Mesenchymal stem cell (in vitro differentiated cells and primary cell): ENCODE measurements at regions not wholly inside any gene's neighbourhood (a gene's known extent, or its start where the extent isn't known, plus 50 kb on each side); places are given as distances from the start of the nearest gene placed in this dataset.

Source experiments
- DNase-seq: peaks from one replicate; pipeline ENCODE4 v3.0.0-alpha.2; 2013
- H2AFZ ChIP-seq: one replicate; pipeline ENCODE4 v1.6.1; 2013; ENCODE audit warnings: low read depth, mild to moderate bottlenecking, control low read depth, inconsistent platforms, low read length, moderate library complexity
- H2AK5ac ChIP-seq: 2 replicates; pipeline ENCODE4 v1.6.1; 2013; ENCODE audit warnings: low read length, moderate library complexity, mild to moderate bottlenecking, inconsistent platforms; ENCODE audit not compliant: severe bottlenecking
- H2BK120ac ChIP-seq: one replicate; pipeline ENCODE4 v1.6.1; 2013; ENCODE audit warnings: low read depth, mild to moderate bottlenecking, inconsistent platforms, low read length, moderate library complexity
- H2BK12ac ChIP-seq, 2 experiments: one replicate each; pipeline ENCODE4 v1.6.1; 2013; ENCODE audit warnings: inconsistent platforms in 2 of 2, low read length in 2 of 2, mild to moderate bottlenecking in 2 of 2, moderate library complexity in 2 of 2, control low read depth in 1 of 2
- H2BK15ac ChIP-seq: one replicate; pipeline ENCODE4 v1.6.1; 2013; ENCODE audit warnings: mild to moderate bottlenecking, low read depth, inconsistent platforms; ENCODE audit not compliant: poor library complexity, severe bottlenecking
- H2BK5ac ChIP-seq: 2 replicates; pipeline ENCODE4 v1.6.1; 2013; ENCODE audit warnings: low read depth, mild to moderate bottlenecking, low read length, control low read depth, inconsistent platforms; ENCODE audit not compliant: poor library complexity, severe bottlenecking
- H3K14ac ChIP-seq, 2 experiments: one replicate each; pipeline ENCODE4 v1.6.1; 2013; ENCODE audit warnings: inconsistent platforms in 2 of 2, low read length in 2 of 2, control low read depth in 1 of 2, mild to moderate bottlenecking in 1 of 2, moderate library complexity in 1 of 2
- H3K18ac ChIP-seq, 2 experiments: one replicate each; pipeline ENCODE4 v1.6.1; 2013; ENCODE audit warnings: inconsistent platforms in 2 of 2, low read length in 2 of 2, control low read depth in 1 of 2, low read depth in 1 of 2, mild to moderate bottlenecking in 1 of 2
- H3K23ac ChIP-seq, 2 experiments: one replicate each; pipeline ENCODE4 v1.6.1; 2013; ENCODE audit warnings: inconsistent platforms in 2 of 2, low read length in 2 of 2, mild to moderate bottlenecking in 2 of 2, moderate library complexity in 2 of 2, control low read depth in 1 of 2
- H3K27ac ChIP-seq: 2 replicates; pipeline ENCODE4 v1.5.1; 2013; ENCODE audit warnings: mild to moderate bottlenecking, moderate library complexity, low read length, control low read depth, inconsistent platforms; ENCODE audit not compliant: poor library complexity, severe bottlenecking
- H3K27me3 ChIP-seq, 2 experiments: 2 replicates each; pipeline versions ENCODE4 v1.6.1 to v1.7.0; 2013; ENCODE audit warnings: low read length in 2 of 2, mild to moderate bottlenecking in 2 of 2, moderate library complexity in 2 of 2, control low read depth in 1 of 2, inconsistent platforms in 1 of 2; ENCODE audit not compliant: control insufficient read depth in 1 of 2, insufficient read depth in 1 of 2
- H3K36me3 ChIP-seq, 2 experiments: 2 replicates each; pipeline versions ENCODE4 v1.6.1 to v1.7.0; 2013; ENCODE audit warnings: low read length in 2 of 2, control low read depth in 1 of 2, inconsistent platforms in 1 of 2, low read depth in 1 of 2, mild to moderate bottlenecking in 1 of 2; ENCODE audit not compliant: insufficient read depth in 2 of 2, control insufficient read depth in 1 of 2
- H3K4ac ChIP-seq, 2 experiments: one replicate each; pipeline ENCODE4 v1.6.1; 2013; ENCODE audit warnings: inconsistent platforms in 2 of 2, low read length in 2 of 2, mild to moderate bottlenecking in 2 of 2, moderate library complexity in 2 of 2, control low read depth in 1 of 2, low read depth in 1 of 2
- H3K4me1 ChIP-seq: 2 replicates; pipeline ENCODE4 v1.6.1; 2013; ENCODE audit warnings: low read depth, low read length, control low read depth; ENCODE audit not compliant: control insufficient read depth, insufficient read depth
- H3K4me2 ChIP-seq: 2 replicates; pipeline ENCODE4 v1.6.1; 2013; ENCODE audit warnings: low read length, mild to moderate bottlenecking, inconsistent platforms; ENCODE audit not compliant: poor library complexity, severe bottlenecking
- H3K4me3 ChIP-seq, 2 experiments: 2 replicates each; pipeline versions ENCODE4 v1.5.1 to v1.7.0; 2013; ENCODE audit warnings: low read length in 2 of 2, mild to moderate bottlenecking in 2 of 2, control low read depth in 1 of 2, low read depth in 1 of 2; ENCODE audit not compliant: insufficient read depth in 1 of 2
- H3K79me1 ChIP-seq: replicated peaks from 2 replicates; pipeline ENCODE4 v1.6.1; 2013; ENCODE audit warnings: mild to moderate bottlenecking, control low read depth, low read length, inconsistent platforms; ENCODE audit not compliant: poor library complexity, severe bottlenecking
- H3K9ac ChIP-seq: 2 replicates; pipeline ENCODE4 v1.7.0; 2013; ENCODE audit warnings: mild to moderate bottlenecking, low read length, moderate library complexity
- H3K9me3 ChIP-seq: 2 replicates; pipeline ENCODE4 v1.7.0; 2013; ENCODE audit warnings: mild to moderate bottlenecking, low read length; ENCODE audit not compliant: control insufficient read depth
- H4K8ac ChIP-seq: one replicate; pipeline ENCODE4 v1.6.1; 2013; ENCODE audit warnings: inconsistent platforms, mild to moderate bottlenecking, low read length, moderate library complexity
- H4K91ac ChIP-seq: one replicate; pipeline ENCODE4 v1.6.1; 2013; ENCODE audit warnings: mild to moderate bottlenecking, low read length, inconsistent platforms
- WGBS: methylation state at CpG from one replicate; pipeline ENCODE4 v1.1.7; 2013; ENCODE audit warnings: mixed read lengths; 5-methylcytosine and 5-hydroxymethylcytosine counted together

DNA sequence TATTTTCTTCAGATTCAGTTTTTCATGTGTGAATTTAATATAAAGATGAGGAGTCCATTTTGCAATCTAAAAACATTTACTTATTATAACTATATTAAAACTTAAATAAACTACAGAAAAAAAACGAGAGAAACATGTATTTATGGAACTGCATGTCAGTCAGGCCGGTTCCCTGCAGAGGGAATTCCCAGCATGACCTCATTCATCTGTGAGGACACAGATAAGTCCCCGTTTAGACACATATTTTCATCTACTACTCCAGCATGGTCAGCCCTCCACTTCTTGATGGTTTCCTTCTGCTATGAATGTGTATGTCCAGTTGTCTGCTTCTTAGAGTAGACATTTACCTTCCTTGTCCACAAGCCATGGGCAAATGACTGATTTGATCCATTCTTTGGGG, 339.1 kb downstream of the SEMA3D start:
- Histone ChIP-seq H3K4me1 (no peaks in the 10 kb centered on the region), H4K8ac (no peak overlapping the region), H3K14ac (no peak overlapping the region), H3K4me2 (no peak overlapping the region), H3K4me3 (no peak overlapping the region), H3K27me3 (no peaks in the 10 kb centered on the region), H2BK15ac (no peak overlapping the region), H2BK5ac (no peak overlapping the region), H4K91ac (no peak overlapping the region), H3K79me1 (no peaks in the 10 kb centered on the region), H3K18ac (no peak overlapping the region), H2AK5ac (no peak overlapping the region), H3K9me3 (no peaks in the 10 kb centered on the region), H3K4ac (no peak overlapping the region), H2AFZ (no peak overlapping the region), H3K27ac (no peak overlapping the region), H3K23ac (no peak overlapping the region), H3K36me3 (no peaks in the 10 kb centered on the region), H2BK120ac (no peak overlapping the region), H3K9ac (no peak overlapping the region), H2BK12ac (no peak overlapping the region)
- DNase-seq = peak; percentile 11
- WGBS = 84% methylated on average over 2 of the region's 3 CpGs

DNA sequence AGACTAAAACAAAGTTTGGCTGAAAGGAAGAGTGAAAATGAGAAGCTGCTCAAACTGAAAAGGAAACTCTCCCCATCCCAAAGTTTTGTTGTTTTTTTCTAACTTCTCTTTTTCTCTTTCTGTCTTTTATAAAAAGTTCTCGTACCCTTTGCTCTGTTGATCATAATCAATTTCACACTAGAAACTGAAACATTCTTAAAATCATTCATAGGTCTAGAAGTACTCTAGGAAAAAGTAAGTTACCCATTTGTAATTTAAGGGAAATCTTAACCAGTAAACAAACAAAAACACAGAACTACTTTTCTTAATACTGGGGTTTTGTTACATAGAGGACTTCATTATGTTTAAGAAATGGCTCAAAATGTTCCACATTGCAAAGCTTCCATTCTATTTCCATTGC, 339.8 kb downstream of the SEMA3D start:
- Histone ChIP-seq H3K4me1 (no peaks in the 10 kb centered on the region), H3K4me2 (no peak overlapping the region), H3K79me1 (no peaks in the 10 kb centered on the region), H2BK12ac (no peak overlapping the region), H3K23ac (no peak overlapping the region), H2BK5ac (no peak overlapping the region), H3K9me3 (no peaks in the 10 kb centered on the region), H3K27me3 (no peaks in the 10 kb centered on the region), H4K91ac (no peak overlapping the region), H3K9ac (no peak overlapping the region), H3K18ac (no peak overlapping the region), H4K8ac (no peak overlapping the region), H2AK5ac (no peak overlapping the region), H3K4me3 (no peak overlapping the region), H2BK120ac (no peak overlapping the region), H3K27ac (no peak overlapping the region), H2BK15ac (no peak overlapping the region), H2AFZ (no peak overlapping the region), H3K14ac (no peak overlapping the region), H3K4ac (no peak overlapping the region), H3K36me3 (no peaks in the 10 kb centered on the region)
- no peak for DNase-seq
- 80% methylated on average over 1 of the region's 1 CpG for WGBS

DNA sequence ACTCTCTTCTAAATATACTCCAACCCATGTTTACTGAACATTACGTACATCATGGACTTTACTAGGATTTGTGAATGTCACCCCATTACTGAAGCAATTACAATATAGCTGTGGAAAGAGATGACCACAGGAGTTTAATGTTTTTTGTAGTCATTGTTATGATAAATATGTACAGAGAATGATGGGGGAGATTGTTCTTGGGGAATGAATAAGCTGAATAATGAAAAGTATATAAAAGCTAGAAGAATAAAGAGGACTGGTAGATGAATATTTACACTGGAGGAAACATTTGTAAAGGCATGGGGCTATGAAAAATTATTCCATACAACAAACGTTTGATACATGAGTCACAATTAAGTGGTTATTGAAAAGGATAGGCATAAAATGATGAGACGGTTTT, 340.9 kb downstream of the SEMA3D start:
- Histone ChIP-seq H3K23ac (no peak overlapping the region), H2AFZ (no peak overlapping the region), H2BK15ac (no peak overlapping the region), H3K36me3 (no peaks in the 10 kb centered on the region), H2BK120ac (no peak overlapping the region), H3K9ac (no peak overlapping the region), H3K79me1 (no peaks in the 10 kb centered on the region), H3K18ac (no peak overlapping the region), H2BK5ac (no peak overlapping the region), H3K4ac (no peak overlapping the region), H2BK12ac (no peak overlapping the region), H2AK5ac (no peak overlapping the region), H4K91ac (no peak overlapping the region), H3K27ac (no peak overlapping the region), H3K9me3 (no peaks in the 10 kb centered on the region), H3K4me2 (no peak overlapping the region), H4K8ac (no peak overlapping the region), H3K14ac (no peak overlapping the region), H3K4me1 (no peaks in the 10 kb centered on the region), H3K4me3 (no peak overlapping the region), H3K27me3 (no peaks in the 10 kb centered on the region)
- DNase-seq = no peak
- 99% methylated on average over 2 of the region's 3 CpGs for WGBS

DNA sequence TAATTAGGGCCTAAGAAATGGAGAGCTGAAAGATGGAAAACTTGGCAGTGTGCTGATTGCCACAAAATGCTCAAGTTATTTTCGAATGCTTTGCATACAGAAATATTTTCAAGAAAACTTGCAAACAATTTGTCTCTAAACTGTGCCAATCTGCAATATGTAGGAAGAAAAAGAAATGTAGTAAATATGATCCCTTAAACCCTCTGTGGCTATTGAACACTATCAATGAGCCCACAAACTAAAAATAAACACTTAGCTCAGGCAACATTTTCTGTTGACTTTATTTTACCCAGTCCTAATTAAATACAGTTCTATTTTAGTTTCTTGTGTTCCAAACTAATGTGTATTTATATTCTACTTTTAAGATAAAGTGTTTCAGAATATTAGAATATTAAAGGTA, 342.1 kb downstream of the SEMA3D start:
- Histone ChIP-seq H4K91ac (no peak overlapping the region), H2AFZ (no peak overlapping the region), H2BK120ac (no peak overlapping the region), H3K27me3 (no peaks in the 10 kb centered on the region), H3K9ac (no peak overlapping the region), H3K4me3 (no peak overlapping the region), H3K9me3 (no peaks in the 10 kb centered on the region), H3K4me1 (no peaks in the 10 kb centered on the region), H2BK12ac (no peak overlapping the region), H3K27ac (no peak overlapping the region), H3K18ac (no peak overlapping the region), H2BK15ac (no peak overlapping the region), H3K23ac (no peak overlapping the region), H2BK5ac (no peak overlapping the region), H2AK5ac (no peak overlapping the region), H3K79me1 (no peaks in the 10 kb centered on the region), H4K8ac (no peak overlapping the region), H3K4ac (no peak overlapping the region), H3K36me3 (no peaks in the 10 kb centered on the region), H3K4me2 (no peak overlapping the region), H3K14ac (no peak overlapping the region)
- no CpG with 5 or more reads among the region's 1 CpG for whole genome bisulfite sequencing
- no peak for DNase-seq
